ENCODE measurements at regions not wholly inside any gene's neighbourhood (a gene's known extent, or its start where the extent isn't known, plus 50 kb on each side); places are given as distances from the start of the nearest gene placed in this dataset.

DNA sequence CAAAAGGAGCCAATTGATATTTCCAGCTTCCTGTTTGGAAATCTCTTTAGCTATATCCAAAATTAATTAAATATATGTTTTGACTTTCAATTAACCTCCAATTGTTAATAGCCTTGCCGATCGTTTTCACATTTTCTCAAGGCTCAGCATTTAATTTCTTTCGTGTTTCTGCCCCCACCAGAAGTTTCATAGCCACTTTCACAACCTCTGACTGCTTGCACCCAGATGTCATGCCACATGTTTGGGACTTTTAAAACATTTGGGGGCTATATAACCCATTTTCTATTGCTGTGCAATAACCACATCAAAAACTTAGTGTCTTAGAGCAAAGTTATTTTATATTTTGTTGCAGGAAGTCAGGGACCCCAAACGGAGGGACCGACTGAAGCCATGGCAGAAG, 510.6 kb upstream of the CNTNAP2 start:
- FAIRE-seq (no peak), DNase-seq (ENCODE audit: insufficient read length) (no peak)
- TF ChIP-seq TAF1 (IDR thresholded peaks at IDR 0.05; ENCODE audit: borderline replicate concordance, low read depth, low read length) (no peak), POLR2AphosphoS5 (IDR thresholded peaks at IDR 0.05; ENCODE audit: low read depth, low read length) (no peak), POLR2A (IDR thresholded peaks at IDR 0.05; ENCODE audit: low read depth, low read length) (no peak)

DNA sequence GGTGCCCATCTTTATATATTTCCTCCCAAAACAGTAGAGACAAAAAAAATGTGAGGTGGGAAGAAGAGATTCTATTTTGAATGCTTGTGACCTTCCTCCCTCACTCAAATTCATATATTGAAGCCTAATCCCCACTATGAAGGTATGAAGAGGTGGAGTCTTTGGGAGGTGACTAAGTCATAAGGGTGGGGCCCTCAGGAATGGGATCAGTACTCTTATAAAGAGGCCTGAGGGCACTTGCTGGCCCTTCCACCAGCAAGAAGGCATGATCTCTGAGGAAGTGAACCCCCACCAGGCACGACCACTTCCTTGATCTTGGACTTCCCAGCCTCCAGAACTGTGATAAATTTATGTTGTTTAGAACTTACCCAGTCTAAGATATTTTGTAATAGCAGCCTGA, 517.2 kb upstream of the CNTNAP2 start:
- no peak for TF ChIP-seq POLR2AphosphoS5 (IDR thresholded peaks at IDR 0.05; ENCODE audit: low read depth, low read length)
- no peak for TF ChIP-seq TAF1 (IDR thresholded peaks at IDR 0.05; ENCODE audit: borderline replicate concordance, low read depth, low read length)
- no peak for TF ChIP-seq POLR2A (IDR thresholded peaks at IDR 0.05; ENCODE audit: low read depth, low read length)
- FAIRE-seq (no peak), DNase-seq (ENCODE audit: insufficient read length) (no peak)

DNA sequence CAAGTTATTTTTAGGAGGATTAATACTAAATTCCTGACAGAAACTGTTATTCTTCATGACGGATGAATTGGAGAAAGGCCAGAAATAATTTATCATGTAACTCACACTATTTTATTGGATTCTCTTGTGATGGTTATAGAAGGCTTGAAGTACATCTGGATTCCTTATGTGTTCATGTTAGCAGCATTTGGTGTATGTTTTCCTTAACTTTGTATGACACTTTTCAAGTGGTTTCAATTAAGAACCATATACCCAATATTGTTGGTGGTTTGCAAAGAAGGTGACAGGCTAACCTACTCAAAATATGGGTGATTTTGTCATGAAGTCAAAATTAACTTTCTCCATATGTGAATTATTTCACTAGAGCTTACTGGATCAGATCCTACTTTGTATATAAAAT, 532.2 kb upstream of the CNTNAP2 start:
- DNase-seq (ENCODE audit: insufficient read length) (no peak), FAIRE-seq (no peak)
- TF ChIP-seq TAF1 (IDR thresholded peaks at IDR 0.05; ENCODE audit: borderline replicate concordance, low read depth, low read length) = no peak
- TF ChIP-seq POLR2A (IDR thresholded peaks at IDR 0.05; ENCODE audit: low read depth, low read length) = no peak
- no peak for TF ChIP-seq POLR2AphosphoS5 (IDR thresholded peaks at IDR 0.05; ENCODE audit: low read depth, low read length)

DNA sequence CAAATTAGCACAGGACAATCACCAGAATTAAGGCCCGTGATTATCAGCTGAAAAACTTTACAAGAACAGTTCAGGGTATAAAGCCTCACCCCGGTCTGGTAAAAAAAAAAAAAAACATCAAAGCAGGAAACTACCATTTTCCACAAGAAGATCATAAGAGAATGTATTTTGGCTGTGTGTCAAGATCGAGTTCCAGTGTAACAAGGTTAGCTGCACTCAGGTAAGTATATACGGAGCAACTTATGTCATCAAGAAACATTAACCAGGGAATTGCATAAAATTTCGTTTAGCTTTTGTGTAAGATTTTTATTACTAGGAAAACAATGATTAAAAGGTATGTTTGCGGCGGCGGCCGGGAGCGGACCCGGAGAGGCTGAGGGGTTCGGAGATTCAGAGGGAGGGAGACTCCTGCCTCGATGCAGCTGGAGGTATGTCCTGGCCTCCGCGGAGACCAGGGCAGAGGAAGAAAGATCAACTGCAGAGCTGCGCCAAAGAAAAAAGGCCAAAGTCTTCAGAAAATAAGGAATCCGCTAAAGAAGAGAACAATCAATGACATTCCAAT, 533.8 kb upstream of the CNTNAP2 start:
- DNase-seq (ENCODE audit: insufficient read length) (no peak), FAIRE-seq (no peak)
- TF ChIP-seq POLR2AphosphoS5 (IDR thresholded peaks at IDR 0.05; ENCODE audit: low read depth, low read length) (no peak), TAF1 (IDR thresholded peaks at IDR 0.05; ENCODE audit: borderline replicate concordance, low read depth, low read length) (no peak), POLR2A (IDR thresholded peaks at IDR 0.05; ENCODE audit: low read depth, low read length) (no peak)

DNA sequence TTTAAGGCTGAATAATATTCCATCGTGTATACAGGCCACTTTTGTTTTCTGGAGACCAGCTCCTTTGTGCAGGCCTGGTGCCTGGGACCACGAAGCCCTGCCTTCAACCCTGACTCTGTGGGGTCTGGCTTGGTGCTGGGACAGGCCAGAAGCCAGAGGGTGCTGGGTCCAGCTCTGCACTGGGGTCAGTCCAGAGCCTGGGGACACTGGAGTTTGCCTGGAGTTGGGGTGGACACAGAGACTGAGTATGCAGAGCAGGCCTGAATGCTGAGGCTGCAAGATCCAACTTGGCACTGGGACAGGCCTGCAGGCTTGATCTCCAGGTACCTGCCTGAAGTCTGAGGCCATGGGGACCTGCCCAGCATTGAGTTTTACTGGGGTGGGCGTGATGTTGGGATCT, 558.8 kb upstream of the CNTNAP2 start:
- FAIRE-seq (no peak), DNase-seq (ENCODE audit: insufficient read length) (no peak)
- no peak for TF ChIP-seq POLR2AphosphoS5 (IDR thresholded peaks at IDR 0.05; ENCODE audit: low read depth, low read length)
- no peak for TF ChIP-seq POLR2A (IDR thresholded peaks at IDR 0.05; ENCODE audit: low read depth, low read length)
- TF ChIP-seq TAF1 (IDR thresholded peaks at IDR 0.05; ENCODE audit: borderline replicate concordance, low read depth, low read length) = no peak

DNA sequence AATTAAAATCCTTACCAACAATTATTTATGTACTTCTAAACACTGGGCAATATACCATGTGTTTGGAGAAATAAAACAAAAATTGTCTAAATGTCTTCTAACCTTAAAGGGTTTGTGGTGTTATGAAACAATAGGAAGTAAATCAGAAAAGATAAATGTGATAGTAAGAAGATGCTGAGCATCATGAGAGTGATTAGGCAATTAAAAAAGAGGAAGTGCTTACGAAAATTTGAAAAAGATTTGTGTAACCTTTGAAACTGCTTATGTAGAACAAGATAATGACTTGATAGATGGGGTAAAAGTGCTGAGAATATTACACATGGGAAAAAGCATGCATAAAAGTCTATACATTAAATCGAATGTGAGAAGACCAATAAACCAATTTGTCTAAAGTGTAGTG, 573.4 kb upstream of the CNTNAP2 start:
- TF ChIP-seq POLR2AphosphoS5 (IDR thresholded peaks at IDR 0.05; ENCODE audit: low read depth, low read length) = no peak
- no peak for TF ChIP-seq TAF1 (IDR thresholded peaks at IDR 0.05; ENCODE audit: borderline replicate concordance, low read depth, low read length)
- TF ChIP-seq POLR2A (IDR thresholded peaks at IDR 0.05; ENCODE audit: low read depth, low read length) = no peak
- no peak for FAIRE-seq
- no peak for DNase-seq (ENCODE audit: insufficient read length)

DNA sequence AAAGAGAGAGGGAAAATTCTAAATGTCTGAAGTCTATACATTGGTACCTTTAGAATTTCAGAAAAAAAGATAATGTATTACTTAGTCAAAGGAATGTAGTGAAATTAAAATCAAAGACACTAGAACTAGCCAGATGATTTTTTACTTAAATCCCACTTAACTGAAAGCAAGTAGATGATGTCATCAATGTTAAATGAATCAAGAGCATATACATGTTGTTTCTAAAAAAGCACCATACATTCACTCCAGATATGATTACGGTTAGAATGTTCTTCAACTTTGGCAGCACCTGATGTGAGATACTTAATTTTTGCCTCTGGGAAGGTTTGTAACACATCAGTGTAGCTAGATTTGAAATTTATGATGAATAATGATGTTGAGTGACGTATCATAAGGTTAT, 576.7 kb upstream of the CNTNAP2 start:
- no peak for DNase-seq (ENCODE audit: insufficient read length)
- TF ChIP-seq POLR2AphosphoS5 (IDR thresholded peaks at IDR 0.05; ENCODE audit: low read depth, low read length) (no peak), TAF1 (IDR thresholded peaks at IDR 0.05; ENCODE audit: borderline replicate concordance, low read depth, low read length) (no peak), POLR2A (IDR thresholded peaks at IDR 0.05; ENCODE audit: low read depth, low read length) (no peak)
- no peak for FAIRE-seq

DNA sequence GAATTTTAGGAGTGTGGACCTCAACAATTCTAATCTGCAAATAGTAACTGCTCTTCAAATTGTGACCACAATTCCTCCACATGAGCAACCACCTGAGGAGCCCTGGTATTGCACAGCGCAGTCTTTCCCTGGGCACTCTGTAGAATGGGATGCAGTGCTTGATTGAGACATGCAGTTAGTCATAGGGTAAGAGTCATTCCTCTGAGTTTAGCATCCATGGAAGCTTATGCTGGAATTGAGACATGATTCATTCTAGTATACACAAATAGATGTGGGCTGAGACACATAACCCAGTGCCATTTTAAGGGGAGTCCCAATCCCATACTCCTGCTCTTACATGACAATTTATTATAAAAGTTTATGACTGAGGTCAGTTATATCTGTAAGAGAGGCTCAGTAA, 582.3 kb upstream of the CNTNAP2 start:
- FAIRE-seq = no peak
- DNase-seq (ENCODE audit: insufficient read length) = no peak
- TF ChIP-seq POLR2AphosphoS5 (IDR thresholded peaks at IDR 0.05; ENCODE audit: low read depth, low read length) (no peak), POLR2A (IDR thresholded peaks at IDR 0.05; ENCODE audit: low read depth, low read length) (no peak), TAF1 (IDR thresholded peaks at IDR 0.05; ENCODE audit: borderline replicate concordance, low read depth, low read length) (no peak)

DNA sequence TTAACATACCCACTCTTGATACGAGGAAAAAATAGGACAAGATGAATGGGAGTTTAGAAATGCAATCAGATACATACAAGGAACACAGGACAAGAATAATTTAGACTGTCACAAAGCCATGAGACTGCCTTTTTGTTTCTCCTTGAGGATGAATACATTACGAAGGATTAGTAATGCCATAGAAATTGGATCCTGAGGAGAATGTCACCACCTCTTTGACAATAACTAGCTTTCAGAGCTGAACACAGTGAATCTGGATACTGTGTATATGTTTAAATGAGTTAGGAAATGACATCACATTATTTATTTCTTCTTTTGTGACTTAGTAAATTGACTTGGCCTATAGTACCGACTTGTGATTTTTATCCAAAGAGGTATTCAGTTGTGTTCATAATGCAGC, 596.3 kb upstream of the CNTNAP2 start:
- TF ChIP-seq POLR2AphosphoS5 (IDR thresholded peaks at IDR 0.05; ENCODE audit: low read depth, low read length) = no peak
- TF ChIP-seq TAF1 (IDR thresholded peaks at IDR 0.05; ENCODE audit: borderline replicate concordance, low read depth, low read length) = no peak
- no peak for TF ChIP-seq POLR2A (IDR thresholded peaks at IDR 0.05; ENCODE audit: low read depth, low read length)
- DNase-seq (ENCODE audit: insufficient read length) (no peak), FAIRE-seq (no peak)

DNA sequence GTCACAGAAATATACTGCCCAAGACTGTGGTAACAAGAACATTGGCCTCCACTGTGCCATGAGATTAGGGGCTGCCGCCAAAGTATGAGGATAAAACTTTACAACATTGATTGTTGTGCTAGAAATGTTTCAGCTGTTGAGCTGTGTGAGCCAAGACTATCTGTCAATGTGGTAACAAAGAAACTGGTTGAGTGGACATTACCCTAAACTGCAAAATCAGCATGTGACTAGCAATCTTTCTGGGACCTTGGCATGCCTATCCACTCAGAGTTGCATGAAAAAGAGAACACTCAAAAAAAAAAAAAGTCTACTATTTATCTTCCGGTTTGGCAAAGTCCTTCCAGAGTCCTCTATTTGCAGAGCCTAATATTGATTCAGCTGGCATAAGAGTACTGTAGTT, 605.6 kb upstream of the CNTNAP2 start:
- no peak for DNase-seq (ENCODE audit: insufficient read length)
- no peak for TF ChIP-seq POLR2AphosphoS5 (IDR thresholded peaks at IDR 0.05; ENCODE audit: low read depth, low read length)
- TF ChIP-seq TAF1 (IDR thresholded peaks at IDR 0.05; ENCODE audit: borderline replicate concordance, low read depth, low read length) = no peak
- no peak for TF ChIP-seq POLR2A (IDR thresholded peaks at IDR 0.05; ENCODE audit: low read depth, low read length)
- FAIRE-seq = no peak

DNA sequence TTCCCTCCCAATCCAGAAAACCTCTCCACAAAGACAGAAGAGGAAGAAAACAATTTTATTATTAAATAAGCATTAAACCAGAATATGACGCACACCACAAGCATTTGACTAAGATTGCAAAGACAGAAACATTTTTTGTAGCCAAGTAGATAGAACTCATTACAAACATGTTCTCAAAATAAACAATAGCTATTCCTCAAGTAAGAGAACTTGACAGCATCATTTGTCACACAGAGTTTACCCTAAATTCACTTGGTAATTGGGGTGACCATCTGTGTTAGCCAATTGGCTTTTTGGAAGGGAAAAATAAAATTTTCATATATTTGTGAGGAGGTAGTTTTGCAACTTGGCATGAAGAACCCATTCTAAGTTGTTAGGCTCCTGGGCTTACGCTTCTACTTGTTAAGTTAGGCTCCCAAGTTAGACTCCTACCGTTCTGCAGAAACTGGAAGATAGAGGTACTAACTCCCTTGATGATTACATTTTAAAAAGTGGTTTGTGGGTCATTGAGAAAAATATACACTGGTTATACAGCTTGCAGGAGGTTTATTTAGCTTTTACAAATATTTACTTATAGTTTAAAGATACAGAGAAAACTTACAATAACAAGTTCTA, 618.6 kb upstream of the CNTNAP2 start:
- TF ChIP-seq TAF1 (IDR thresholded peaks at IDR 0.05; ENCODE audit: borderline replicate concordance, low read depth, low read length) (no peak), POLR2A (IDR thresholded peaks at IDR 0.05; ENCODE audit: low read depth, low read length) (no peak), POLR2AphosphoS5 (IDR thresholded peaks at IDR 0.05; ENCODE audit: low read depth, low read length) (no peak)
- DNase-seq (ENCODE audit: insufficient read length) = no peak
- FAIRE-seq = no peak

DNA sequence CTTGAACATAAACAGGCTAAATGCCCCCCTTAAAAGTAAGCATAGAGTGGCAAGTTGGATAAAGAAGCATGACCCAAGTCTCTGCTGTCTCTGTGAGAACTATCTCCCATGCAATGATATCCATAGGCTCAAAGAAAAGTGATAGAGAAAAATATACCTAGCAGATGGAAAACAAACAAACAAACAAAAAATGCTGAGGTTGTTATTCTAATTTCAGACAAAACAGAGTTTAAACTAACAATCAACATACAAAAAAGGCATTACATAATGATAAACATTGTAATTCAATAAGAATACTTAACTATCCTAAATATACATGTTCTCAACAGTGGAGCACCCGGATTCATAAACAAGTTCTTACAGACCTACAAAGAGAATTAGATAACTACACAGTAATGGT, 626.2 kb upstream of the CNTNAP2 start:
- DNase-seq (ENCODE audit: insufficient read length) = no peak
- FAIRE-seq = no peak
- TF ChIP-seq POLR2AphosphoS5 (IDR thresholded peaks at IDR 0.05; ENCODE audit: low read depth, low read length) (no peak), TAF1 (IDR thresholded peaks at IDR 0.05; ENCODE audit: borderline replicate concordance, low read depth, low read length) (no peak), POLR2A (IDR thresholded peaks at IDR 0.05; ENCODE audit: low read depth, low read length) (no peak)
